Liver (tissue), 8 donors: ENCODE measurements at regions not wholly inside any gene's neighbourhood (a gene's known extent, or its start where the extent isn't known, plus 50 kb on each side); places are given as distances from the start of the nearest gene placed in this dataset.

Experiments
- DNase-seq: peaks from one replicate; pipeline ENCODE4 v3.0.0-alpha.2; 2017; ENCODE audit warnings: low spot score
- H3K27ac ChIP-seq, 2 donors: one replicate each; pipeline ENCODE4 v1.7.0; 2013; ENCODE audit warnings: inconsistent platforms in 2 of 2, low read length in 2 of 2, control low read depth in 1 of 2, low read depth in 1 of 2, mild to moderate bottlenecking in 1 of 2
- H3K27me3 ChIP-seq, 4 donors: one replicate each; pipeline versions ENCODE4 v1.6.1 to v1.7.0; 2013; ENCODE audit warnings: low read length in 3 of 4, inconsistent platforms in 1 of 4, mild to moderate bottlenecking in 1 of 4, moderate library complexity in 1 of 4; ENCODE audit not compliant: control insufficient read depth in 4 of 4, insufficient read depth in 4 of 4
- H3K36me3 ChIP-seq, 4 donors: one replicate each; pipeline versions ENCODE4 v1.6.1 to v1.7.0; 2013; ENCODE audit warnings: low read length in 3 of 4, mild to moderate bottlenecking in 3 of 4, low read depth in 1 of 4, moderate library complexity in 1 of 4; ENCODE audit not compliant: control insufficient read depth in 4 of 4, insufficient read depth in 3 of 4
- H3K4me1 ChIP-seq, 4 donors: one replicate each; pipeline versions ENCODE4 v1.6.1 to v1.7.0; 2013; ENCODE audit warnings: low read length in 3 of 4, mild to moderate bottlenecking in 3 of 4, moderate library complexity in 1 of 4; ENCODE audit not compliant: control insufficient read depth in 4 of 4, insufficient read depth in 4 of 4
- H3K4me3 ChIP-seq, 3 donors: one replicate each; pipeline versions ENCODE4 v1.6.1 to v1.7.0; 2013; ENCODE audit warnings: low read length in 3 of 3, control low read depth in 1 of 3, low read depth in 1 of 3, mild to moderate bottlenecking in 1 of 3
- H3K9ac ChIP-seq, 2 donors: one replicate each; pipeline ENCODE4 v1.7.0; 2013; ENCODE audit warnings: low read length in 2 of 2, mild to moderate bottlenecking in 2 of 2, moderate library complexity in 2 of 2, control low read depth in 1 of 2, low read depth in 1 of 2
- H3K9me3 ChIP-seq, 4 donors: one replicate each; pipeline versions ENCODE4 v1.6.1 to v1.7.0; 2013; ENCODE audit warnings: low read length in 3 of 4; ENCODE audit not compliant: control insufficient read depth in 4 of 4
- ATF3 ChIP-seq: IDR thresholded peaks from 2 replicates; pipeline ENCODE4 v1.6.1; 2016; ENCODE audit warnings: antibody characterized with exemption
- CTCF ChIP-seq: fragments of 150-350 bp; IDR thresholded peaks from 2 replicates; pipeline ENCODE4 v1.5.1; 2017; ENCODE audit warnings: improper control_type of control experiment, low read depth, low read length; ENCODE audit not compliant: missing input control
- EGR1 ChIP-seq, 2 donors: IDR thresholded peaks; 2 replicates each; pipeline ENCODE4 v1.6.1; 2016 to 2018; ENCODE audit warnings: antibody characterized with exemption in 2 of 2, low read depth in 2 of 2
- FOXA1 ChIP-seq: IDR thresholded peaks from 2 replicates; pipeline ENCODE4 v1.6.1; 2016; ENCODE audit warnings: antibody characterized with exemption
- FOXA2 ChIP-seq: IDR thresholded peaks from 2 replicates; pipeline ENCODE4 v1.6.1; 2016; ENCODE audit warnings: antibody characterized with exemption
- GABPA ChIP-seq, 2 donors: IDR thresholded peaks in 1 of 2; conservative IDR thresholded peaks in 1 of 2; 2 replicates each; pipeline ENCODE4 v1.6.1; 2016; ENCODE audit warnings: antibody characterized with exemption in 2 of 2, mild to moderate bottlenecking in 1 of 2, moderate library complexity in 1 of 2
- HNF4A ChIP-seq, 2 donors: conservative IDR thresholded peaks; 2 replicates each; pipeline ENCODE4 v1.6.1; 2016; ENCODE audit warnings: antibody characterized with exemption in 2 of 2, mild to moderate bottlenecking in 2 of 2
- HNF4G ChIP-seq: IDR thresholded peaks from 2 replicates; pipeline ENCODE4 v1.6.1; 2016; ENCODE audit warnings: antibody characterized with exemption
- JUND ChIP-seq, 2 donors: IDR thresholded peaks; 2 replicates each; pipeline ENCODE4 v1.6.1; 2016; ENCODE audit warnings: antibody characterized with exemption in 2 of 2
- MAX ChIP-seq: IDR thresholded peaks from 2 replicates; pipeline ENCODE4 v1.6.1; 2016; ENCODE audit warnings: antibody characterized with exemption
- NR2F2 ChIP-seq: IDR thresholded peaks from 2 replicates; pipeline ENCODE4 v1.6.1; 2016; ENCODE audit warnings: antibody characterized with exemption
- RAD21 ChIP-seq, 2 donors: IDR thresholded peaks; 2 replicates each; pipeline ENCODE4 v1.6.1; 2016; ENCODE audit warnings: antibody characterized with exemption in 2 of 2, mild to moderate bottlenecking in 2 of 2
- REST ChIP-seq: IDR thresholded peaks from 2 replicates; pipeline ENCODE4 v1.6.1; 2016; ENCODE audit warnings: antibody characterized with exemption, mild to moderate bottlenecking
- RXRA ChIP-seq, 2 donors: IDR thresholded peaks; 2 replicates each; pipeline ENCODE4 v1.6.1; 2017 to 2018; ENCODE audit warnings: antibody characterized with exemption in 2 of 2, mild to moderate bottlenecking in 1 of 2
- SP1 ChIP-seq: IDR thresholded peaks from 2 replicates; pipeline ENCODE4 v1.6.1; 2018; ENCODE audit warnings: antibody characterized with exemption, mild to moderate bottlenecking
- TAF1 ChIP-seq: conservative IDR thresholded peaks from 2 replicates; pipeline ENCODE4 v1.6.1; 2016; ENCODE audit warnings: antibody characterized with exemption, mild to moderate bottlenecking
- YY1 ChIP-seq: IDR thresholded peaks from 2 replicates; pipeline ENCODE4 v1.6.1; 2016; ENCODE audit warnings: antibody characterized with exemption, mild to moderate bottlenecking
- ZBTB33 ChIP-seq: IDR thresholded peaks from 2 replicates; pipeline ENCODE4 v1.6.1; 2016; ENCODE audit warnings: antibody characterized with exemption
- WGBS: extraction: QIAGEN DNeasy Blood & Tissue Kit; methylation state at CpG from one replicate; pipeline ENCODE4 v1.1.7; 2013; 5-methylcytosine and 5-hydroxymethylcytosine counted together
- donor health status: healthy.
- donor health status: healthy.
- donor health status: healthy.
- donor health status: healthy.
- donor health status: healthy.

- no peak overlapping the region for H3K9ac ChIP-seq
- TF ChIP-seq GABPA (IDR thresholded peaks at IDR 0.05 in 1 of 2, conservative IDR thresholded peaks at IDR 0.05 in 1 of 2) (no peak), ZBTB33 (no peak), HNF4G (no peak), FOXA2 (no peak), HNF4A (conservative IDR thresholded peaks at IDR 0.05) (no peak), REST (no peak)
- no peaks in the 10 kb centered on the region for H3K36me3 ChIP-seq
- no peak overlapping the region for H3K4me3 ChIP-seq
- H3K9me3 ChIP-seq = peaks cover 0 to 5% (median 1%) of the 10 kb centered on the region in 4 donors
- no peak for DNase-seq
- peaks cover 0 to 11% (median 0%) of the 10 kb centered on the region in 4 donors for H3K27me3 ChIP-seq
- H3K4me1 ChIP-seq = peaks cover 17 to 51% (median 38%) of the 10 kb centered on the region in 4 donors
- 20% methylated on average over 12 of the region's 12 CpGs for WGBS
- H3K27ac ChIP-seq = no peak overlapping the region
These were observed 55.7 kb upstream of the TMEM33 start for GRCh38 chr4:41879552-41879951.

GRCh38 chr4:41878991-41879491 lies 56.2 kb upstream of the TMEM33 start:
- no peak for DNase-seq
- Histone ChIP-seq H3K4me3 (no peak overlapping the region), H3K27ac (no peak overlapping the region), H3K9ac (no peak overlapping the region), H3K36me3 (no peaks in the 10 kb centered on the region), H3K4me1 (peaks cover 17 to 47% (median 33%) of the 10 kb centered on the region in 4 donors), H3K27me3 (peaks cover 0 to 11% (median 0%) of the 10 kb centered on the region in 4 donors), H3K9me3 (peaks cover 0 to 5% (median 1%) of the 10 kb centered on the region in 4 donors)
- TF ChIP-seq REST (no peak), HNF4G (no peak), RXRA (IDR thresholded peaks at IDR 0.05) (no peak), JUND (IDR thresholded peaks at IDR 0.05) (no peak), FOXA1 (no peak), FOXA2 (no peak), NR2F2 (no peak), CTCF (no peak), ZBTB33 (no peak), MAX (no peak), GABPA (IDR thresholded peaks at IDR 0.05 in 1 of 2, conservative IDR thresholded peaks at IDR 0.05 in 1 of 2) (no peak), TAF1 (no peak), HNF4A (conservative IDR thresholded peaks at IDR 0.05) (no peak), RAD21 (IDR thresholded peaks at IDR 0.05) (no peak), EGR1 (IDR thresholded peaks at IDR 0.05; ENCODE audit: low read depth in 2 of 2) (no peak), ATF3 (no peak), SP1 (no peak), YY1 (no peak)
- WGBS = 22% methylated on average over 25 of the region's 25 CpGs
